Stimulated activated CD4-positive, alpha-beta T cell treated with anti-CD3 and anti-CD28 coated beads, Interleukin-1b, Interleukin-23, amount 100 ng/mL, for 48 hours (primary cell): ENCODE measurements at regions not wholly inside any gene's neighbourhood (a gene's known extent, or its start where the extent isn't known, plus 50 kb on each side); places are given as distances from the start of the nearest gene placed in this dataset.

Experiments
- DNase-seq: peaks from one replicate; pipeline ENCODE4 v3.0.0-alpha.2; 2020

GRCh38 chr7:110609336-110609735 is 481.6 kb upstream of the LRRN3 start:
- DNase-seq = no peak

- no peak for DNase-seq
Measured at GRCh38 chr7:110612680-110613079, 478.2 kb upstream of the LRRN3 start.
